ENCODE measurements at regions not wholly inside any gene's neighbourhood (a gene's known extent, or its start where the extent isn't known, plus 50 kb on each side); places are given as distances from the start of the nearest gene placed in this dataset.

DNA sequence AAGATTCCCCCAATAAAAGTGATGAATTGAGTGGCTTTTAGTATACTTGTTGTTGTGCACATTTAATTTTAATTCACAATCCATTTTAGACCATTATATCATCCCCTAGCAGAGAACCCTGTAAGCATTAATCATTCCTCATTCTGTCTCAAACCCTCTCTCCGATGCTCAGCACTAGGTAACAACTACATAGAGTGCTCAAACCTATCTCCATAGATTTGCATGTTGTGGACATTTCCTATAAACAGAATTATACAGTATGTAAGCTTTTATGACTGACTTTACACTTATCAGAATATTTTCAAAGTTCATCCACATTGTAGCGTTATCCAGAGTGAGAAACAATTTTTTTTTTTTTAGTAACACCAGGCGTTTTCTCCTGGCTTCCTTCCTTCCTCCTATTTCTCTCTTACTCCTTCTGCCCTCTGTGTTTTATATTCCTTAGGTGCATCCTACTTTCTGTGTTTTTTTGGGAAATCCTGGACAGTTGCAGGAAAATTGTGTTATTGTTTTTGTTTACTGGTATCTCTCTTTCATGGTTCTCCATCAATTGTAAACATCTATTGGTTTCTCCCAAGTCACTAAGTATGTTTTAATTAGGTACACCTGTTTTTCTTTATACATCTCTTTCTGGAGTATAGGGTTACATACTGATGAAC, 1528.0 kb upstream of the TPTE start:
- no peak for TF ChIP-seq CTCF (conservative IDR thresholded peaks at IDR 0.05 in 1 of 2, IDR thresholded peaks at IDR 0.05 in 1 of 2; ENCODE audit: extremely low read depth in 1 of 2, insufficient read depth in 1 of 2, low read depth in 1 of 2, low read length in 2 of 2)
- no peak for TF ChIP-seq EZH2 (IDR thresholded peaks at IDR 0.05; ENCODE audit: borderline replicate concordance, low read length)

Measured in mammary epithelial cell (primary cell).